ENCODE measurements at regions not wholly inside any gene's neighbourhood (a gene's known extent, or its start where the extent isn't known, plus 50 kb on each side); places are given as distances from the start of the nearest gene placed in this dataset.

DNA sequence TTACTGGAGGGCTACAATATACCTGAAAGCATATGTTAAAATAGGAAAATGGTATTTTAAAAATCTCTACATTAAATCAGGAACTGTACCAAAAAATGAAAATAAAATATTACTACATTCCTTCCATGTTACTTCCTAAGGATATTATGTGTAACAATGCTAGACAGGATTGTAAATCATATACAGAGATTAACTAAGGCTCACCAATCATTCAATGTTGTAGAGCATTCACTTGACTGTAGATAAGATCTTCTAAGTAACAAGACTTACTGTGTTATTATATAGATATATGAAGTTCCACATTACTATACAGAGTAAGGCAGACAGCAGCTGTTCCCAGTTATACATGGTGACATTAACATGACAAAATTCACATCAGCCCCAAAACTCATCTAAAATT, 1919.1 kb upstream of the CDH9 start:
- TF ChIP-seq, protein P1, sequence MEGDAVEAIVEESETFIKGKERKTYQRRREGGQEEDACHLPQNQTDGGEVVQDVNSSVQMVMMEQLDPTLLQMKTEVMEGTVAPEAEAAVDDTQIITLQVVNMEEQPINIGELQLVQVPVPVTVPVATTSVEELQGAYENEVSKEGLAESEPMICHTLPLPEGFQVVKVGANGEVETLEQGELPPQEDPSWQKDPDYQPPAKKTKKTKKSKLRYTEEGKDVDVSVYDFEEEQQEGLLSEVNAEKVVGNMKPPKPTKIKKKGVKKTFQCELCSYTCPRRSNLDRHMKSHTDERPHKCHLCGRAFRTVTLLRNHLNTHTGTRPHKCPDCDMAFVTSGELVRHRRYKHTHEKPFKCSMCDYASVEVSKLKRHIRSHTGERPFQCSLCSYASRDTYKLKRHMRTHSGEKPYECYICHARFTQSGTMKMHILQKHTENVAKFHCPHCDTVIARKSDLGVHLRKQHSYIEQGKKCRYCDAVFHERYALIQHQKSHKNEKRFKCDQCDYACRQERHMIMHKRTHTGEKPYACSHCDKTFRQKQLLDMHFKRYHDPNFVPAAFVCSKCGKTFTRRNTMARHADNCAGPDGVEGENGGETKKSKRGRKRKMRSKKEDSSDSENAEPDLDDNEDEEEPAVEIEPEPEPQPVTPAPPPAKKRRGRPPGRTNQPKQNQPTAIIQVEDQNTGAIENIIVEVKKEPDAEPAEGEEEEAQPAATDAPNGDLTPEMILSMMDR (IDR thresholded peaks at IDR 0.05): no peak
- no peak for TF ChIP-seq POLR2A (IDR thresholded peaks at IDR 0.05)

Data from Peyer's patch (tissue), 4 donors.